HCT116 (cell line): ENCODE measurements at regions not wholly inside any gene's neighbourhood (a gene's known extent, or its start where the extent isn't known, plus 50 kb on each side); places are given as distances from the start of the nearest gene placed in this dataset.

Experiments used
- EGR1 ChIP-seq: IDR thresholded peaks from 2 replicates; pipeline ENCODE4 v1.6.1; 2012; ENCODE audit warnings: low read depth
- EZH2 ChIP-seq: fragments of 200-600 bp; sonication (generic); IDR thresholded peaks from 2 replicates; pipeline ENCODE4 v1.6.1; 2017; ENCODE audit warnings: antibody characterized with exemption, mixed run types
- ZNF274 ChIP-seq: fragments of 200-500 bp; sonication (Bioruptor generic); IDR thresholded peaks from 2 replicates; pipeline ENCODE4 v1.6.1; 2014; ENCODE audit warnings: mild to moderate bottlenecking, low read depth, low read length, inconsistent platforms
- TF ChIP-seq, protein P1 (sequence below), 3 experiments: fragments of 200-600 bp in 1 of 3; sonication (generic) in 1 of 3; IDR thresholded peaks in 2 of 3; conservative IDR thresholded peaks in 1 of 3; 2 replicates each; pipeline ENCODE4 v1.5.1; 2012 to 2017; ENCODE audit warnings: low read depth in 2 of 3, low read length in 2 of 3, antibody characterized with exemption in 1 of 3, borderline replicate concordance in 1 of 3, control low read depth in 1 of 3, mild to moderate bottlenecking in 1 of 3, mixed read lengths in 1 of 3, mixed run types in 1 of 3, moderate library complexity in 1 of 3; ENCODE audit not compliant: insufficient read depth in 1 of 3

DNA sequence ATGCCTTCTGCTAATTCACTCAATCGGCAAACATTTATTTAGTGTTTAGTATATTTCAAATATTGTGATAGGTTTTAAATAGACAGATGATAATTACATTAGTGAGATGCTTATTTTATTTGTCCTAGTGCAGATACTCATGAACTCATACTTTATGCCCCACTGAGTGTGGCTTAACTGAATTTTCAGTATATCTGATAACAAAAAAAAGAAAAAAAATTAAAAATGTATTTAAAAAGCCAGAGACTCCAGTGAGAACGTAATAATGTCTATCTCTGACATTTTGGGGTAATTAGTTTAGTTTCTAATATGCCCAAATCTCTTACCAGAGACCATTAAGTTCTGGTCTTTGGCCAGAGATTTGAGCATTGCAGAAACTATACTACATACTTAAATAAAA is 332.6 kb upstream of the CHORDC1 start:
- TF ChIP-seq, protein P1, sequence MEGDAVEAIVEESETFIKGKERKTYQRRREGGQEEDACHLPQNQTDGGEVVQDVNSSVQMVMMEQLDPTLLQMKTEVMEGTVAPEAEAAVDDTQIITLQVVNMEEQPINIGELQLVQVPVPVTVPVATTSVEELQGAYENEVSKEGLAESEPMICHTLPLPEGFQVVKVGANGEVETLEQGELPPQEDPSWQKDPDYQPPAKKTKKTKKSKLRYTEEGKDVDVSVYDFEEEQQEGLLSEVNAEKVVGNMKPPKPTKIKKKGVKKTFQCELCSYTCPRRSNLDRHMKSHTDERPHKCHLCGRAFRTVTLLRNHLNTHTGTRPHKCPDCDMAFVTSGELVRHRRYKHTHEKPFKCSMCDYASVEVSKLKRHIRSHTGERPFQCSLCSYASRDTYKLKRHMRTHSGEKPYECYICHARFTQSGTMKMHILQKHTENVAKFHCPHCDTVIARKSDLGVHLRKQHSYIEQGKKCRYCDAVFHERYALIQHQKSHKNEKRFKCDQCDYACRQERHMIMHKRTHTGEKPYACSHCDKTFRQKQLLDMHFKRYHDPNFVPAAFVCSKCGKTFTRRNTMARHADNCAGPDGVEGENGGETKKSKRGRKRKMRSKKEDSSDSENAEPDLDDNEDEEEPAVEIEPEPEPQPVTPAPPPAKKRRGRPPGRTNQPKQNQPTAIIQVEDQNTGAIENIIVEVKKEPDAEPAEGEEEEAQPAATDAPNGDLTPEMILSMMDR (IDR thresholded peaks at IDR 0.05 in 2 of 3, conservative IDR thresholded peaks at IDR 0.05 in 1 of 3; ENCODE audit: borderline replicate concordance in 1 of 3, insufficient read depth in 1 of 3, low read depth in 2 of 3, low read length in 2 of 3): no peak
- TF ChIP-seq EGR1: no peak
- no peak for TF ChIP-seq ZNF274
- no peak for TF ChIP-seq EZH2
